ENCODE measurements at regions not wholly inside any gene's neighbourhood (a gene's known extent, or its start where the extent isn't known, plus 50 kb on each side); places are given as distances from the start of the nearest gene placed in this dataset.

DNA sequence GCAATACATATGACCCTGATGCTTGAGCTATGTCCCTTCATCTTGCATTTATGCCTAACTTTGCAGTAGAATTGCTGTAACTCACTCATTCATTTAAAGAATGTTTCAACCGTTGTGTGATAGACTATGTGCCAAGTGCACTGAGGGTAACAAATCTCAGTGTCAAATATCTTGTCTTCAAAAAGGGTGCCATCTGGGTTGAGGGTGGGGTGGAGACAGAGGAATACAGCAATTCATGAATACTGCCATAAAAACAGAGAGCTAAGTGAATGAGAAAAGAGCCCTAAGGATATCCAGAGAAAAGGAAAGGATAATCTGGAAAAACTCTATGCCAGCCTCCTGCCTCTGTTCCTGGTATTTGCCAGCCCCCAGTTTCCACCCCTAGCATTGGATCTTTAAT is 1534.4 kb upstream of the PIK3C3 start:
- in situ Hi-C loops (cut with MboI; ENCODE audit: low sequenced_read_pairs): no loop called here

DNA sequence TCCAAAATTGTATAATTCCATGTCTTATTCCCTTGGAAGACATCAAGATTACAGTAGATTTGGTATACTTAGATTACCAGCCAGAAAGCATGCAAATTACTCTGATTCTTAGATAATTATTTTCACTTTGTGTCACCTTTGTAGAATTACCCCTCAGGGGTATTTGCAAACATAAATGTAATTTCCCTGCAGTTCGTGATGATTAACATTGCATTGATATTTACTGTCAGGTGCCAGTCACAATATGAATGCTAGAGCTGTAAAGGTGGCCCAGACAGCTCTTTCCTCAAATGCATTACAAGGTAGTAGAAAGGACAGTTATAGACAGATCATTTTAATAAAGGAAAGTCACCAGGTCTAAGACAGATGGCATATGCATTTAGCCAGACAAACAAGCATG is 1537.5 kb upstream of the PIK3C3 start:
- in situ Hi-C loops (cut with MboI; ENCODE audit: low sequenced_read_pairs): no loop called here

DNA sequence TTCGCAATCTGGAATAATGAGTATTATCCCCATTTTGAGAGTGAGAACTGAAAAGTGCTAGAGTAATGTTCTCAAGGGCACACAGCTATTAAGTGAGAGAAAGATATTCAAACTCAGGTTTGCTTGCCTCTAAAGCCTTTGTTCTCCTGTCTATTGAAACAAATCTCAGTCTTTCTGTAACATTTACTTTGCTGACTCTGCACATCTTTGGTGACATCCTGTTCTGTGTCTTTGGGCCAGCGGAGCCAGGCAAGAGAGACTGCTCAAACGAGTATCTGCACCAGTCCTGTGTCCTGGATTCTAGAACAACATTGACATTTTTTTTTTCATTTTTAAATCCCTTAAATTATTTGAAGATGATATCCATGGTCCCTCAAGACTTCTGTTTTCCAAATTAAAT is 1539.2 kb upstream of the PIK3C3 start:
- in situ Hi-C loops (cut with MboI; ENCODE audit: low sequenced_read_pairs): no loop called here

DNA sequence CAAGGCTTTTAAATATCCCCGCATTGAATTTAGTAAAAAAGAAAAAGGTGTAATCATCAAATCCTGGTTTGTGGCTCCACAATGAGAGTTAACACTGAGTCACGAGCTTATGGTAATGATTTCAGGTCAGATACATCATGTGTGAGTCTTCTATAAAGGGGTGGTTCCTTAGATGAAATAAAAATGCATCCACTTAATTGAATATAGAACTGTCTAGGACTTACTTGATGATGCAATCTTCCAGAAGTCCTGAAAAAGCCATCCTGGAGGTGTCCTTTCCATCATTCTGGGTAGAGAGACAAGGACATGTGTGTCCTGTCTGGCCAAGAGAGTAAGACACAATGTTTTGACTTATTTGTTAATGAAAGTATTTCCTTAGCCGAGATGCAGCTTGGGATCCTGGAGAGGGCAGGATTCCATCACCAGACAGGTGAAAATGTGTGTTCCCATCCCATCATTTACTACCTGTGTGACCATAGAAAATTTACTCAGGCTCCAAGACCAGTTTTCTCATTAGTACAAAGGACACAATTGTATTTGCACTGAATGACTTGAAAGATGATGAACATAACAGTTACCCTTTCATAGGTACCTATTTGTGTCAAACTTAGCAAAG is 1539.8 kb upstream of the PIK3C3 start:
- in situ Hi-C loops (cut with MboI; ENCODE audit: low sequenced_read_pairs): no loop called here

DNA sequence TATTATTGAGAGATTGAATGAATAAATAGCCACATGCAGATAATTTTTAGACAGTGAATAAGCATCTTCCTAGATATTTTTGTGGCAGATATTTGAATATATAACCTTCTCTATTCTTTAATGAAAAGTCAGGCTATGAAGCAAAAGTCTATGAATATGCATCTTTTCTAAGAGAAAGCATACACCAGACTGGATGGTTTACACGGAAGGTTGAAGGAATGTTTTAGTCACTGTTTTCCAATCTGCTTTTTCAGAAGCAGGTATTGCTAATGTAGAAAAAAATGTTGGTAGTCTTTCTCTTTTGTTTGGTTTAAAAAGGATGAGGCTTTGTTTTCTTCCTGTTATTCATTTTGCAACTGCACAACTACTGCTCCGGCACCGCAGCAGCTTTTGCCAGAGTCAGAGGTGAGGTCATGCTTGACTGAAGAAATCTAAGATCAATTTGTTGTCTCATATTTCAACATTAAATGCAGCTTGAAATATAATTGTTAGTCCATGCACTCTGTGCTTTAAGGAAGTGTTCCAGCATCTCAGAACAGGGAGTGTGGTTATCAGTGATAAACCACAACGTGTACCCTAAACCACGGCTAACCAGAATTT is 1540.8 kb upstream of the PIK3C3 start:
- in situ Hi-C loops (cut with MboI; ENCODE audit: low sequenced_read_pairs): no loop called here

DNA sequence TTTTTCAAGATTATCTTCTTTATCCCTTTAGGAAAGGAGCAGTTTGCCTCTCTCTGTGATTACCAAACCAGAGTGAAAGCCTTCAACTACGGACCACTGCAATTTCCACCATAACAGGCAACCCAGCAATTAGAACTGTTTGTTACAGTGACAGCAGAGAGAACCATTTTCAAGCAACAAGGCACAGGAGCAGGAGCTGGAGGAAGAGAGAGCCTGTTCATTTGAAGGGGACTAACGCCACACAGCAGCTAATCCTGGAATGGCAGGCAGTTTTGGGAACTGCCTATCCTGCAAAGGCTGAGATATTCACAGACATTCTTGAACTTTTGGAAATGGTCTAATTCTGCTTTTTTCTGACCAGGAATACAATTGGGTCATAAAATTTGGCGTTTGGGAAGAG is 1541.9 kb upstream of the PIK3C3 start:
- in situ Hi-C loops (cut with MboI; ENCODE audit: low sequenced_read_pairs): no loop called here

DNA sequence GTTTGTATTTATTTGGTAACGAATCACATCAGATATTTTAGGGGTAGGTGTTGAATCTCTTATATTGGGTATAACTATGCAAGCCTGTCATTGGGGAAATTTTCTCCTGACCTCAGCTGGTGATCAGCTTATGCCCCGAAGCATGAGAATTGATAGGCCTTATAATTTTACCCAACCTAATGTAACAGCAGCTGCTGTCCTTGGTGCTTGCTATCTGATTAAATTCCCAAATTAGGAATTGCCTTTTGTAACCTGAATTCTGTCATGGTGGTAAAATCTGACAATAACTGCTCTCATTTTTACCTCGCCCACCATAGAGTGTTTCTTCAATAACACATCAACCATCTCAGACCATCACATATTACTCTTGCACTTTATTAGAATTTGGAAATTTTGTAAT is 1542.6 kb upstream of the PIK3C3 start:
- in situ Hi-C loops (cut with MboI; ENCODE audit: low sequenced_read_pairs): no loop called here

DNA sequence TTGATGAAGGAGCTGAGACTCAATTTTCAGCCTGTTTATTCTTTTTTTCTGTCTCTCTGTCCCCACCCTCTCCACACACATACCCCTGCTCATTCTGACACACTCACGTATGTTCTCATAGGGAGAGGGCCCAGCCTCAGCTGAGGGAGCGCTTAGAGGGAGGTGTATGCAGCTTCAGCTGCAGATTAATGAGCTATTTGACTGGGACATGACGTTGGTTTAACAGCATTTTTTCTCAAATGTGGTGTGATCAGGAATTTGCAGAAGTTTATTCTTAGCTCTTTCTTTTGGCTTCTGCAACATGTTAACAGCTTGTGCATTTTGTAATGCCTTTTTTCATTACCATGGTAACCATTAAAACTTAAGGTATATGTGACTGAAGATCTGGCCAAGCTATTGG is 1547.1 kb upstream of the PIK3C3 start:
- in situ Hi-C loops (cut with MboI; ENCODE audit: low sequenced_read_pairs): no loop called here

DNA sequence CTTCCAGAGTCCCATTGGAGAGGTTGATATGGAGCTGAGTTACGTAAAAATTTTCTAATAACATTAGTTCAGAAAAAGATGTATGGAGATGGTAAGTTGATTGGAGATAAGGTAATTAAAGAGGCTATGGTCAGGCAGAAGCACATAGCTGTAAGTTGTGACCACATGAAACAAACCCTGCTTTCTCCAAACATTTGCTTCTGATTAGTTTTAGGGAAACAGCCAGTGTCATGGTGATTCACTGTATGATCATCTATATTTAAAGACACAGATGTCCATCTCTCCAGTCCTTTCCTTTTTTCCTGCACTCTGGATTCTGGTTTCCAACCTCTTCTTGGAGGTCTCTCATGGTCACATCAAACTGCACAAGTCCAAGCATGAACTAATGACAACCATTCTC is 1550.8 kb upstream of the PIK3C3 start:
- in situ Hi-C loops (cut with MboI; ENCODE audit: low sequenced_read_pairs): no loop called here

DNA sequence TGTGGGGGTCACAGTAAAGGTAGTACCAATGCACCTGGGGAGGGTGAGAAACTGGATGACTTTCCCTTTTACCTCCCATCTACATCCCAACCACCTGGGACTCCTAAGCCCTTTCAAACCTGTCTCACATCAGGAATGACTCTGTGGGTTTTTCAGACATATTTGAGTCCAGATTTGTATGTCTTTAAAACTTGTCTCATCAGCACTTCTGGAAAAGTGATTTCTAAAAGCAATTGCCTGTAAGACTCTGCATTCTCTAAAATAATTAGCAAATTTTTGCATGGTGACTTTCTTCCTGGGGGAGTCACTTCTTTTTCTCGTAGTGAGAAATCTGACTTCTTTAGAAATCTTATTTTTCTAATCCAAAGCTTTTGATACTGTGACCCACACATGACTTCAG is 1553.0 kb upstream of the PIK3C3 start:
- in situ Hi-C loops (cut with MboI; ENCODE audit: low sequenced_read_pairs): no loop called here

DNA sequence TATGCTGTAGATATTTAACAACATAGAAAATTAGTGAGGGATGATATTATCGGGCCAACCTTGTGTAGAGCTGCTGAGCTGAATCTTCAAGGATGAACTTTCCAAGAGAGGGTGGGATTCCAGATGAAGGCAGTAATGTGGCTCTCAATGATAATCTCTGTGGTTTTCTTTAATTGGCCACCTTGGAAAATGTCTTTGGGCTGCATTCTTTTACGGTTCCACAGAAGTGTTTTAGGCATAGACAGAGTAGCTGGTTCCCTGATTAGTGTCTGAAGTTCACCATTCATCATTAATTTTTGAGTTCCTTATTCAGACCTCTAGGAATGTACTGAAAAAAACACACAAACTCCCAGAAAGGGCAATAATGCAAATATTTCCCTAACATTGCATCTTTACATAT is 1566.9 kb upstream of the PIK3C3 start:
- in situ Hi-C loops (cut with MboI; ENCODE audit: low sequenced_read_pairs): no loop called here

DNA sequence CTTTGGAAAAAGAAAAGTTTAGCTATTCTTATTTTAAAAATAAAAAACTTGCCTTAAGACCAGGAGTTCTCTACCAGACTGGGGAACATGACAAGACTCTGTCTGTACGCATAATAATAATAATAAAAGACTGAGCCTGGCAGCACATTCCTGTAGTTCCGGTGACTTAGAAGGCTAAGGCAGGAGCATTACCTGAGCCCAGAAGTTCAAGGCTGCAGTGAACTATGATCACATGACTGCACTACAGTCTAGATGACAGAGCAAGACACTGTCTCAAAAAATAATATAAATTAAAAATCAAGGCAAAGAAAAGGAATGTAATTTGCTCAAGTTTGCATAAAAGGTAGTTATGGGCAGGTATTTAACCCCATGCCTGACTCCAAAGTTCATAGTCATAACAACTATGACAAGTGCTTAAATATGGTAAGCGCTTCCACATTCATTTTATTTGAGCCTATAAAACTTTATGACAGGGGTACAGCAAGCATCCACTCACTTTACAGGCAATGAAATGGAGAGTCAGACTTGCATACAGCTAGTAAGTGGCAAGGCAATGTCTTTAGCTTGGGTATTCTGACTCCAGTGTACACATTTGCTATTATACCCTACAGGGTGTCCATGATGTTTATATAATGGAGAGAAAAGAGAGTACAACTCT is 1567.8 kb upstream of the PIK3C3 start:
- in situ Hi-C loops (cut with MboI; ENCODE audit: low sequenced_read_pairs): no loop called here

DNA sequence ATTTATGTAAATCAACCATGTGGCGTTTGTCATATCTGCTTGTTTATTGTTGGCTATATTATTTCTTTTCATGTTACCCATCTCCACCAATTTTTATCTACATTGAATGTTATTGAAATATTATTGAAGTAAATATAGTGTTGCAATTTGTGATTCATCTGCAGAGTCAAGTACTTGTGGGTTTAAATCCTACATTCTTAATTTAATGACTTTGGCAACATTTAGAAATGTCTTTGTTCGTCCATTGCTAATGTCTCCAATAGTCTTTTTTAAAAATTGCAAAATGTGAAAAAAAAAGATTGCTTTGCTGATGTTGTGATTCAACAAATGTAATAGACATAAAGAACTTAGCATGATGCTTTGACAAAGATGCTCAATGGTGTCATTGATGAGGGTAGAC is 1572.8 kb upstream of the PIK3C3 start:
- in situ Hi-C loops (cut with MboI; ENCODE audit: low sequenced_read_pairs): no loop called here

DNA sequence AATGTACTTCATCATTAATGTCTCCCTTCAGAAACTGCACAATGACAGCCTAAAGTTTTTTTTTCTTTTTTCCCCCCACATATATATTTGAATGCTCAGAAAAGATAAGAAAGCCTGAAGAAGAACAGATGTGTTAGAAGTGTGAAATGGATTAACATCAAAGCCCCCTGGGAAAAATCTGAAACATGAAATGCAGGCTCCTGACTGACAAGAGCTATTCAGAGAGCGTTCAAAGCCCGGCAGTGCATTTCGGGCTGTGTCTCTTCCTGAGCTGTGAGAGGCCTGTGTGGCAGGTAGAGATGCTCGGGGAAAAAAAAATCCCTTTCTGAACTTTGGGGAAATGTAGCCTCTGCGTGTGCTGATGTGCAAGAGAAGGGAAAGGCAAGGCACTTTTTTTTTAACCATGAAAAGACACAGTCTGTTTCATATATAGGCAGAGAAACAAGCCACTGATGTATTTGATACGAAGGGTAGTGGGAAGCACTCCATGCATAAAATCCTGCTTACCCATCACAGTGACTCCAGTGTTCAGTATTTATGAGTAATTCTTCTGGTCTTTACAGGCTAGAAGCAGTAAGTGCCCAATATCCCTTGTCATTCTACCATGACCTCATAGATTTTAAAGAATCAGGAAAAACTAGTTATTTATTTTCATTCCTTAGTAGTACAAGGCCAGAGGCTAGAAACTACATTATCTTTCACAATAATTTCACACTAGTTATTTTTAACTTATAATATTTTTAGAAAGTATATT is 1574.2 kb upstream of the PIK3C3 start:
- in situ Hi-C loops (cut with MboI; ENCODE audit: low sequenced_read_pairs): no loop called here

DNA sequence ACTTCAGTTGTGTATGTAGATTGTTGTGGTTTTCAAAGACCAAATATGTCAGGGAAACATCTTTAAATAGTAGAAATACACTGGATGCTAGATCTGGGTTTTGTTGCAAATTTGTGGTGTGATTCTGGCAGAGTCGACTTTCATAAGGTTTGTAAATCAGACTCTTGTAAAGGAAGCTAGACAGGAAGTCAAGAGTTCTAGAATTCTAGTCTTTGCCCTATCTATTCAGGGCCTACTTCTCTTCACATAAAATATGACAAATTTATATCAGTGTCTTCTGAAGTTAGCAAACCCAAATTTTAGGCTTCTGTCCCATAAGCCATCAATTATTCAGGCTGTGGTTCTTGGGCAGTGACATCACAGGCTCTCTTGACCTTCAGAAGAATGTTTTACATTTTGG is 1579.2 kb upstream of the PIK3C3 start:
- in situ Hi-C loops (cut with MboI; ENCODE audit: low sequenced_read_pairs): no loop called here

DNA sequence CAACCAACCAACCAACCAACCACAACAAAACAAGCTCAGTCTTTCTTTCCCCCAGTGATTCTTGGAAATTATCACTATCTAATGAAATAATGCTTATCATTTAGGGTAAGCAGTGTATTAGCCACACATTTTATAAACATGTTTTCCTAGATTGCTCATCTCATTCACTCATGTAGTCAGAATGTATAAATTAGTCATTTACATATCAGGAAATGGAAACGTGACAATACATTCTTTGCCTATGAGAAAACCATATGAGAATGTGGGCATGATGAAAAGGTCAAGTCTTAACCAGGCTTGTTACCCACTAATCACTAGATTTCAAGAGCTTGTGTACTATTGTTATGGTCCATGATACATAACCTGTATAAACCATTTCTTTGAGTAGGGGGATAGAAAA is 1583.4 kb upstream of the PIK3C3 start:
- in situ Hi-C loops (cut with MboI; ENCODE audit: low sequenced_read_pairs): no loop called here

DNA sequence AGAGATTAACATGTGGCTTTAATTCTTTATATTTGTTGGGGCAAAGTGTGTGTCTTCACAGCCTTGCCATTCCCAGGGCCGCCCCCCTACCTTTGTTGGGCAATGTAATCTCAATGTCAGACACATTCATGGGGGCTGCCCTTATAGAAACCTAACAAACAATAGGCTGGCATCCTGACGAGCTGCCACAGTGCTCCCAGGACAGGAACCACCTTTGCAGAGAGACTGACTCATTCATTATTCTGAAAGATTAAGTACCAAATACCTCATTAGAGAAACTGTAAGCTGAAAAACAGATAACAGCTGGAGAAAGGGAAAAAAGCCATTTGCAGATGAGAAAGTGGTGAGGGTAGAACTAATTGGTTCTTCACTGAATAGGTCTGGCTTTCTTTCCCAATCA is 1587.5 kb upstream of the PIK3C3 start:
- in situ Hi-C loops (cut with MboI; ENCODE audit: low sequenced_read_pairs): no loop called here

DNA sequence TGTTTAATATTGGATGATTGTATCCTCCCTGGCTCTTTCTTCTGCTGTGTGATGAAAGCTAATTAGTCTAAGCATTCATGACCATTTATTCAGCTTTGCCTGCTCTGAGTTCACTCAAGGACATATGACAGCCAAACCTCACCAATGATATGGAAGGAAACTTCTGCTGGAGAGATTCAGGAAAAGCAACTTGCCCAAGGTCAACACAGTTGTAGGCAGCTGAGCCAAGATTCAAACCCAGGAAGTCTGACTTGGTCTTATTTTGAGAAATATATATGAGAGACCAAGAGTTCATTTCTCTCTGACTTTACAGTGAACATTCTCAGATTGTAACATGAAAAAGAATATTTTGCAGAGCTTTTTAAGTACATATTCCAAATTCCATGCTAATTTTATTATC is 1588.5 kb upstream of the PIK3C3 start:
- in situ Hi-C loops (cut with MboI; ENCODE audit: low sequenced_read_pairs): no loop called here

DNA sequence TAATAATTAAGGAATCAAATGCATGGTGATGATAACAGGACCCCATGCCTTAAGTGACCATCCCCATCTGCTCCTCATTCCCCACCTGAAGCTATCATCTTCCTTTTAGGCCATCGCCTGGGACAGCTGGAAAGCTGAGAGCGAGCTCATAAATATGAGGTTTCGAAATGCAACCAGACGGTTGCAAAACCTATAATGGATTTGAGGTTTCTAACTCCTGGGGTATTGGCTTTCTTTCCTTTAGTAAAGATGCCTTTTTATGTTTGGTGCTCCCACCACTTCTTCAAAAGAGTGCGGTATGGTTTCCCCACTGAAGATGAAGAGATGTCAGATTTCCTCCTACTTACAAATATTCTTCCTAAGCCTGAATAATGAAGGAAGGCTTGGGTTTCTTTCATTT is 1589.5 kb upstream of the PIK3C3 start:
- in situ Hi-C loops (cut with MboI; ENCODE audit: low sequenced_read_pairs): no loop called here

DNA sequence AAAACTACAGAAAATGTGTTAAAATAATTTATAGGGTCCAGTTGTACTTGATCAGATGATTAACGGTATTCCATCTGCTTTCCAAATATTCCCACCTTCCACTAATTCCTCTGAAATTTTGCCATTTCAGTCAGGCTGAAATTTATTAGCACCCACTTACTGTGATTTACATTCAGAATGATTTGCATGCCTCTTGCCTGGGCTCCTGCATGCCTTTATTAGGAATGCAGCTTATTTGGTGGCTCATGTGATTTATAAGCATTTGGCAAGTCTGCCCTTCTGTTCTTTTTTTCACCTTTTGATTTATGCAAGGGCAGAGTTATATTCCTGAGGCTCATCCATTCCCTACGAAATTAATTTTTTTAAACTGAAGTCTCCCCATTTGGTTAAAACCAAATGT is 1594.5 kb upstream of the PIK3C3 start:
- in situ Hi-C loops (cut with MboI; ENCODE audit: low sequenced_read_pairs): no loop called here

DNA sequence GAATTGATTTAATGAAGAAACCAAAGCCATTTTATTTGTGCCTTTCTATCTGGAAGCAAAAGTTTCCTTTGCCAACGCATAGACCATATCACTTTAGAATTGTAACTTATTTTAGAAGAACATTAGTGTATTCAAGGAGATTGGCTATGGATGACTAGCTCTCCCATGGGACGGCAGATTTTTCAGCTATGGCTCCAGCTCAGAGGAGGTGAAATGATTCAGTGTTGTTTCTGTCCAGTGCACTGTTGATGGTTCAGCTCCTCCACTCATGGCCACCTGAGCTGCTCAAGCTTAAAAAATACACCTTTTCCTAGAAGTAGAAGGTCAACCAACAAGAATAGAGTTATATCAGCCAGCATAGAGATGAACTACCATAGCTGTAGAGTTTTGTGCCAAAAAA is 1597.5 kb upstream of the PIK3C3 start:
- in situ Hi-C loops (cut with MboI; ENCODE audit: low sequenced_read_pairs): no loop called here

DNA sequence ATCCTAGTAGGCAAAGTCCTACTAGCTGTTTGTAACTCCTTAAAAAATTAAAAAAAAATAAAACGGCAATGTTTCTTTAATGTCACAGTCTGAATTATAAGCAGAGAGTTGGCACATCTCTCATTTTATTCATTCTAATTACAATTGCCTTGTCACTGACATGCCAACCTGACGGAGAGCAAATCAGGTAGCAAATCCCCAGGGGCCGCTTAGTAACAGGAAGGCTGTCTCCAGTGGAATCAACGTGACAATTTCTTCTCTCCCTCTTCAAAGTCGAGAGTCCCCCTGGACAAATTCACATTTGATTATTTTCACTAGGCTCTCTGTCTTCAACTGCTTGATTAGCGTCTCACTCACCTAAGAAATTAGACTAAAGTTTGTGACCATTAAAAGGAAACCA is 1598.9 kb upstream of the PIK3C3 start:
- in situ Hi-C loops (cut with MboI; ENCODE audit: low sequenced_read_pairs): no loop called here

Measured in HL-60/S4 treated with retinoic acid at 250 ng/mL for 4 days and 3 days (cell line).